Hepatocyte (in vitro differentiated cells): ENCODE measurements at regions not wholly inside any gene's neighbourhood (a gene's known extent, or its start where the extent isn't known, plus 50 kb on each side); places are given as distances from the start of the nearest gene placed in this dataset.

Experiments used
- CTCF ChIP-seq: fragments of 200-600 bp; sonication (generic); IDR thresholded peaks from 2 replicates; pipeline ENCODE4 v1.5.1; 2016; ENCODE audit warnings: antibody characterized with exemption, mild to moderate bottlenecking; ENCODE audit not compliant: poor library complexity
- EZH2 ChIP-seq: fragments of 200-600 bp; sonication (generic); IDR thresholded peaks from 2 replicates; pipeline ENCODE4 v1.6.1; 2016; ENCODE audit warnings: antibody characterized with exemption, mild to moderate bottlenecking, borderline replicate concordance
- EZH2phosphoT487 ChIP-seq: fragments of 200-600 bp; sonication (generic); IDR thresholded peaks from one replicate; pipeline ENCODE4 v1.6.1; 2018; ENCODE audit warnings: antibody characterized with exemption, mild to moderate bottlenecking, low read depth, moderate library complexity; ENCODE audit not compliant: unreplicated experiment, severe bottlenecking

DNA sequence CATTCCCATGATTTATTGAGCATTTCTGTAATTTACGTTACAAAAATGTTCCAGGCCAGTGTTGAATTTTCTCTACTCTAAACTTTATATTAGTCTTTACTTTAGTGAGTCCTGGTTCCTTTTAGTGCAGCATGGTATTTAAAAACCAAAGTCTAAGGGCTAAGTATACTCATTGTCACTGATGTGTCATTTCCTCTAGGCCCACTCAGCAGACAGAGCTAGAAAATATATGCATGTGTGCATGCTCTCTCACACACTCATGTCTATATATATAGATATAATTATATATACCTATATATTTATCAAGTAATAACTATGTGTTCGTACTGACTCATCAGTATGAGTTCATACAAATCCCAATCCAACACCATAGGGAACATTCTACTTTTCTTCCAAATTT is 132.5 kb upstream of the SLC8A1 start:
- TF ChIP-seq CTCF (no peak), EZH2phosphoT487 (no peak), EZH2 (no peak)
